Fibroblast of lung (primary cell): ENCODE measurements at regions not wholly inside any gene's neighbourhood (a gene's known extent, or its start where the extent isn't known, plus 50 kb on each side); places are given as distances from the start of the nearest gene placed in this dataset.

Source experiments
- EZH2 ChIP-seq: IDR thresholded peaks from 2 replicates; pipeline ENCODE4 v1.5.1; 2012; ENCODE audit warnings: low read length, control low read depth, mild to moderate bottlenecking; ENCODE audit errors: missing control alignments
- TF ChIP-seq, protein P1 (sequence below), 2 donors: IDR thresholded peaks in 1 of 2; conservative IDR thresholded peaks in 1 of 2; 1 replicate in 1 of 2; 2 replicates in 1 of 2; pipeline ENCODE4 v1.5.1; 2011 to 2012; ENCODE audit warnings: low read length in 2 of 2, control low read depth in 1 of 2, inconsistent platforms in 1 of 2, low read depth in 1 of 2, mild to moderate bottlenecking in 1 of 2

DNA sequence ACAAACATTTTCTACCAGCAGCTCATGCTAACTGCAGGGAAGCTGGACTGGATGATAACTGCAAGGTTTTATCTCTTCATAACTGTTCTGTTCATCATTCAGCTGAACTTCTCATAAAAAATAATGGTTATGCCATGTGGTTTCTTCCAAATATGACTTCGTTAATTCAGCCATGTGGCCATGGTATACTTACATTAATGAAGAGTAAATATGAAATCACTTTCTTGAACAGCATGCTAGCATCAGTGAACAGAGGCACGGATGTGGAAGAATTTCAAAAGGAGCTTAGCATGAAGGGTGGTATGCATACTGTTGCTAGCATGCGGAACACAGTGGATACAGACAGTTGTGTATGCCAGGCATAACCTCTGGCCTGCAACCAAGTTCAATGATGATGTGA is 1417.0 kb upstream of the CDH8 start:
- TF ChIP-seq, protein P1, sequence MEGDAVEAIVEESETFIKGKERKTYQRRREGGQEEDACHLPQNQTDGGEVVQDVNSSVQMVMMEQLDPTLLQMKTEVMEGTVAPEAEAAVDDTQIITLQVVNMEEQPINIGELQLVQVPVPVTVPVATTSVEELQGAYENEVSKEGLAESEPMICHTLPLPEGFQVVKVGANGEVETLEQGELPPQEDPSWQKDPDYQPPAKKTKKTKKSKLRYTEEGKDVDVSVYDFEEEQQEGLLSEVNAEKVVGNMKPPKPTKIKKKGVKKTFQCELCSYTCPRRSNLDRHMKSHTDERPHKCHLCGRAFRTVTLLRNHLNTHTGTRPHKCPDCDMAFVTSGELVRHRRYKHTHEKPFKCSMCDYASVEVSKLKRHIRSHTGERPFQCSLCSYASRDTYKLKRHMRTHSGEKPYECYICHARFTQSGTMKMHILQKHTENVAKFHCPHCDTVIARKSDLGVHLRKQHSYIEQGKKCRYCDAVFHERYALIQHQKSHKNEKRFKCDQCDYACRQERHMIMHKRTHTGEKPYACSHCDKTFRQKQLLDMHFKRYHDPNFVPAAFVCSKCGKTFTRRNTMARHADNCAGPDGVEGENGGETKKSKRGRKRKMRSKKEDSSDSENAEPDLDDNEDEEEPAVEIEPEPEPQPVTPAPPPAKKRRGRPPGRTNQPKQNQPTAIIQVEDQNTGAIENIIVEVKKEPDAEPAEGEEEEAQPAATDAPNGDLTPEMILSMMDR (conservative IDR thresholded peaks at IDR 0.05 in 1 of 2, IDR thresholded peaks at IDR 0.05 in 1 of 2; ENCODE audit: low read depth in 1 of 2, low read length in 2 of 2) = no peak
- TF ChIP-seq EZH2 = no peak
